Mesodermal cell (in vitro differentiated cells): ENCODE measurements at regions not wholly inside any gene's neighbourhood (a gene's known extent, or its start where the extent isn't known, plus 50 kb on each side); places are given as distances from the start of the nearest gene placed in this dataset.
"Not testable (repeated sequence)": the region's sequence is repeated elsewhere in the genome, so short reads cannot be mapped to it uniquely, and the experiment has no call there.

ENCODE experiments used
- H3K27ac ChIP-seq: 2 replicates; pipeline ENCODE4 v1.7.0; 2013; ENCODE audit warnings: mild to moderate bottlenecking, low read depth, low read length, moderate library complexity; ENCODE audit not compliant: severe bottlenecking
- H3K36me3 ChIP-seq: 2 replicates; pipeline ENCODE4 v1.7.1; 2013; ENCODE audit warnings: mild to moderate bottlenecking, low read length, moderate library complexity; ENCODE audit not compliant: control insufficient read depth, insufficient read depth
- H3K4me1 ChIP-seq: one replicate; pipeline ENCODE4 v1.7.1; 2013; ENCODE audit warnings: mild to moderate bottlenecking, low read length; ENCODE audit not compliant: insufficient read depth, control insufficient read depth, poor library complexity, severe bottlenecking
- H3K4me3 ChIP-seq: 2 replicates; pipeline ENCODE4 v1.7.0; 2013; ENCODE audit warnings: low read length, control low read depth, mild to moderate bottlenecking; ENCODE audit not compliant: insufficient read depth, poor library complexity, severe bottlenecking; ENCODE audit errors: extremely low read depth
- H3K9me3 ChIP-seq: 2 replicates; pipeline ENCODE4 v1.7.1; 2013; ENCODE audit warnings: mild to moderate bottlenecking, low read length, moderate library complexity; ENCODE audit not compliant: control insufficient read depth
- WGBS, 2 experiments: methylation state at CpG; one replicate each; pipeline ENCODE4 v1.1.5; 2013; ENCODE audit warnings: missing lambda C conversion rate in 2 of 2; ENCODE audit not compliant: insufficient coverage in 2 of 2; 5-methylcytosine and 5-hydroxymethylcytosine counted together

- WGBS, 2 experiments: 86 to 91% methylated on average over 3 to 4 of the region's 6 CpGs
- no peak overlapping the region for H3K4me3 ChIP-seq
- H3K4me1 ChIP-seq: no peaks in the 10 kb centered on the region
- no peaks in the 10 kb centered on the region for H3K9me3 ChIP-seq
- H3K27ac ChIP-seq: no peak overlapping the region
- H3K36me3 ChIP-seq: no peaks in the 10 kb centered on the region
These were observed 251.0 kb upstream of the HDAC4 start for GRCh38 chr2:239651859-239652258.

DNA sequence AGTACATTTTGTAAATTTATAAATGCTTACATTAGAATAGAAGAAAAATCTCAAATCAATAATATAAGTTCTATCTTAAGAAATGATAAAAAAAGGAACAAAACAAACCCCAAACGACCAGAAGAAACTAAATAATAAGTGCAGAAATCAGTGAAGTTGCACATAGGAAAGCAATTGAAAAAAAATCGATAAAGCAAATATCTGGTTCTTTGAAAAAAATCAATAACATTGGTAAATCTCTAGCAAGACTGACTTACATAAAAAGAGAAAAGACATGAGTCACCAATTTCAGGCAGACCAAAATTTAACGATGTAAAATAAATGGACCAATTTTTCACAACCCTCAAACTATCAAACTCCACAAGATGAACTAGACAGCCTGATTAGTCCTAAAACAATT lies 249.9 kb upstream of the HDAC4 start:
- no peaks in the 10 kb centered on the region for H3K4me1 ChIP-seq
- H3K4me3 ChIP-seq: no peak overlapping the region
- no peaks in the 10 kb centered on the region for H3K9me3 ChIP-seq
- no peaks in the 10 kb centered on the region for H3K36me3 ChIP-seq
- no peak overlapping the region for H3K27ac ChIP-seq
- 100% methylated on average over 1 of the region's 3 CpGs; no CpG with 5 or more reads in 1 of the 2 experiments for WGBS, 2 experiments

GRCh38 chr2:239649309-239649708 lies 248.5 kb upstream of the HDAC4 start:
- Histone ChIP-seq H3K27ac (no peak overlapping the region), H3K36me3 (no peaks in the 10 kb centered on the region), H3K4me3 (no peak overlapping the region), H3K4me1 (no peaks in the 10 kb centered on the region), H3K9me3 (no peaks in the 10 kb centered on the region)
- 89 to 100% methylated on average over 1 of the region's 3 CpGs for WGBS, 2 experiments

DNA sequence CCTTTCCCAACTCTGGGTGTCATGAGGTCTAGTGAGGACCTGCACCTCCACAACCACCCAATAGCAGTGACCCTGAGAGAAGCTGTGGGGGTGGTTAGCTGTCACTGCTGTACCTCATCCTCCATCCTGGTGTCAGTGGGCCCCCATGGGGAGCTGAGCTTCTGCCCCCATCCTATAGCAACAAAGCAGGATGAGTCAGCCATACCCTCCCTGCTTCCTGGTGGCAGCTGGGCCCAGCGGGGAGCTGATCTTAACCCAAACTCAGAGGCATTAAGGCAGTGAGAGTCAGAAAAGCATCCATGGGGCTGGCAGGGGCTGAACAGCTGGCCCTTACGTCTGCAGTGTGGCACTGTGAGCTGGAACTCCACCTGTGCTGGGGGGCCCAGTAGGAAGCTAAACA lies 247.8 kb upstream of the HDAC4 start:
- H3K36me3 ChIP-seq: no peaks in the 10 kb centered on the region
- no peak overlapping the region for H3K4me3 ChIP-seq
- H3K27ac ChIP-seq: no peak overlapping the region
- 69 to 88% methylated on average over 1 to 2 of the region's 2 CpGs for WGBS, 2 experiments
- no peaks in the 10 kb centered on the region for H3K9me3 ChIP-seq
- H3K4me1 ChIP-seq: no peaks in the 10 kb centered on the region

GRCh38 chr2:239647052-239647819 lies 246.4 kb upstream of the HDAC4 start:
- Histone ChIP-seq H3K4me3 (no peak overlapping the region), H3K36me3 (no peaks in the 10 kb centered on the region), H3K9me3 (no peaks in the 10 kb centered on the region), H3K4me1 (no peaks in the 10 kb centered on the region), H3K27ac (no peak overlapping the region)
- WGBS, 2 experiments: 84 to 93% methylated on average over 4 to 5 of the region's 9 CpGs

DNA sequence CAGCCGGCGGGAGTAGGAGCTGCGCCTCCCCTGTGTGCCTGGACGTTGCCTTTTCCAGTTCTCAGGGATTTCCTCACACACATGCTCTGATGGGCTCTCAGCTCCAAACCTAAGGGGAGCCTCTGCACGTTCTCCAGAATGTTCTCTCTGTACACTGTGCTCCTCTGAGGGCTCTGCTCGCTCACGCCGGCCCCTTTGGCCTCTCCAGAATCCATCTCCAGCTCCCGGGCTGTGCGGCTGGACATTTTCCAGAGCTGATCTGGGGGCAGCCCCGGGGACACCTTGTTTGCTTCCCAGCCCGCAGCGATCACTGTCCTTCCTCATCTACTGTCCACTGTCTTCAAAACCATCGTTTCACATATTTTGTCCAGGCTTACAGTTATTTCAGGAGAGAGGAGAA lies 245.4 kb upstream of the HDAC4 start:
- WGBS, 2 experiments: 87 to 94% methylated on average over 13 of the region's 14 CpGs

GRCh38 chr2:239644594-239644993 lies 243.8 kb upstream of the HDAC4 start:
- H3K9me3 ChIP-seq, H3K36me3 ChIP-seq, H3K27ac ChIP-seq, H3K4me1 ChIP-seq, H3K4me3 ChIP-seq: not testable (repeated sequence)
- WGBS, 2 experiments: 100% methylated on average over 1 to 3 of the region's 25 CpGs

More for the DNA sequence above, 245.4 kb upstream of the HDAC4 start:
- H3K9me3 ChIP-seq: no peaks in the 10 kb centered on the region
- H3K27ac ChIP-seq: no peak overlapping the region
- no peak overlapping the region for H3K4me3 ChIP-seq
- no peaks in the 10 kb centered on the region for H3K4me1 ChIP-seq
- no peaks in the 10 kb centered on the region for H3K36me3 ChIP-seq

DNA sequence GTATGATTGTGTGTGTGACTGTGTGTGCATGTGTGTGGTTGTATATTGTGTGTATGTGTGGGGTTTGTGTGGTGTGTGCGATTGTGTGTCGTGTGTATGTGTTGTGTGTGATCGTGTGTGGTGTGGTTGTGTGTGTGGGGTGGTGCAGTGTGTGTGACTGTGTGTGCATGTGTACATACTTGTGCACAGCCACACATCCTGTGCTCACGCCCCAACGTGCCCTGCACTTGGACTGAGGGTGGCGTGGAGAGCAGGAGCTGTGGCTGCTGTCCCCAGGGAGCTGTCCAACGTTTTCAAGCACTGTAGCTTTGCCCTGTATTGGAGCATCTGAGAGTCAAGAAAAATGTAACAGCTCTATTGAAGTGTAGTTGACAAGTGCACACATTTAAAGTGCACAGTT lies 243.2 kb upstream of the HDAC4 start:
- no peak overlapping the region for H3K4me3 ChIP-seq
- H3K9me3 ChIP-seq: no peaks in the 10 kb centered on the region
- no peaks in the 10 kb centered on the region for H3K4me1 ChIP-seq
- H3K36me3 ChIP-seq: no peaks in the 10 kb centered on the region
- no peak overlapping the region for H3K27ac ChIP-seq
- 70 to 81% methylated on average over 6 to 7 of the region's 7 CpGs for WGBS, 2 experiments

- no peak overlapping the region for H3K4me3 ChIP-seq
These were observed 241.7 kb upstream of the HDAC4 start for GRCh38 chr2:239642406-239643004.

DNA sequence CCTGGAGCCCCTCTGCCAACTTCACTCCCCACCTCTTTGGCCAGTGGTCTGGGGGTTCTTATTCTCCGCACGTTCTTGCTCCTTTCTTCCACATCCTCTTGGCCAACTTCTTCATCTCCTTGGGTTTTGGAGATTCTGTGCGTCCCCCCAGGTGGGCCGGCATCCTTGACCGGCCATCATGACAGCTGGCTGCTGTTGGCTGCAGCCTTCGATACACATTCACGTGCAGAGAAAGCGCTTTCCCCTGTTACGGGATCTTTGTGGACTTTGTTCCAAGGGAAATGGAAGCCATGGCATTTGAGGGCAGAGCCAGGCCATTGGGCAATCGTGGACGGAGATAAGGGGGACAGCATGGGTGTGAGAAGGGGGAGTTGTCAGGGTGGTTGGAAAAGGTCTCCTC lies 241.1 kb upstream of the HDAC4 start:
- WGBS, 2 experiments: 92% methylated on average over 5 to 9 of the region's 11 CpGs
- H3K36me3 ChIP-seq, H3K4me3 ChIP-seq, H3K27ac ChIP-seq, H3K4me1 ChIP-seq, H3K9me3 ChIP-seq: not testable (repeated sequence)

More at GRCh38 chr2:239642406-239643004, 241.7 kb upstream of the HDAC4 start:
- 81 to 90% methylated on average over 3 of the region's 3 CpGs for WGBS, 2 experiments
- no peaks in the 10 kb centered on the region for H3K36me3 ChIP-seq
- H3K4me1 ChIP-seq: no peaks in the 10 kb centered on the region
- H3K9me3 ChIP-seq: no peaks in the 10 kb centered on the region
- no peak overlapping the region for H3K27ac ChIP-seq
